Superior temporal gyrus (tissue), 1 donor: ENCODE measurements at regions not wholly inside any gene's neighbourhood (a gene's known extent, or its start where the extent isn't known, plus 50 kb on each side); places are given as distances from the start of the nearest gene placed in this dataset.
A peak's percentile ranks its signal among the peaks of the same experiment; 100 is the strongest.
"Not testable (repeated sequence)": the region's sequence is repeated elsewhere in the genome, so short reads cannot be mapped to it uniquely, and the experiment has no call there.

Source experiments
- DNase-seq: peaks from one replicate; pipeline ENCODE4 v3.0.0-alpha.2; 2016; ENCODE audit errors: extremely low spot score

DNA sequence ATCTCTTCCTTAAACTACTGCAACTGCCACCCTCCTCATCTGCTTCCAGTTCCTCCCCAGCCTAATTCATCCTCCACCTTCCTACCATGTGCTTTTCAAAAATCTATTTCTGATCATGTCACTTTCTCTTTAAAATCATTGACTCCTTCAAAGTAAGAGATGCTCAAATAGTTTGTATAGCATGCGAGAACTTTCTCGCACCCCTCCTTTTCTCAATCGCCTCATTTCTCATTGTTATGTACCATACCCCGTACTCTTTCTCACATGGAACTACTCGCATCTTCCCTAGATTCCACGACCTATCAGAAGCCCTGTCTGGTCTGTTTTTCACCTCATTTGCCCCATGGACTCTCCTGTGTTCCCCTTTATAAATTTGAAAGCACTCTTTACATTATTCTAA, 238.2 kb downstream of the NRIP1 start:
- no peak for DNase-seq

GRCh38 chr21:14825514-14825974, 239.3 kb downstream of the NRIP1 start:
- DNase-seq: no peak

GRCh38 chr21:14824126-14824525, 240.7 kb downstream of the NRIP1 start:
- DNase-seq: no peak

- DNase-seq: no peak
Measured at GRCh38 chr21:14817311-14817710, 247.5 kb downstream of the NRIP1 start.

- DNase-seq: no peak
Measured at GRCh38 chr21:14814991-14815390, 249.8 kb downstream of the NRIP1 start.

- no peak for DNase-seq
Measured at GRCh38 chr21:14814282-14814681, 250.5 kb downstream of the NRIP1 start.

- DNase-seq: not testable (repeated sequence)
Measured at GRCh38 chr21:14804170-14804569, 258.1 kb upstream of the SAMSN1 start.

DNA sequence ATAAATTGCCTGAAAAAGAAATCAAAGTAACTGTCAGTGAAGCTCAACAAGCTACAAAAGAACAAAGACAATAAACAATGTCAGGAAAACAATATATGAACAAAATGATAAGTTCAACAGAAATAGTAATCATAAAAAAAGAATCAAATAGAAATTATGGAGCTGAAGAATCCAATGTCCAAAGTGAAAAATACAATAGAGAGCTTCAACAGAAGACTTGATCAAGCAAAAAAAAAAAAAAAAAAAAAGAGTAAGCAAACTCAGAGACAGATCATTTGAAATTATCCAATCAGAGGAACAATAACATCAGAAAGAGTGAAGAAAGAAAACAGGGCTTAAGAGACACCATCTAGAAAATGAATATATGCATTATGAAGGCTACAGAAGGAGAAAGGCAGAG, 251.4 kb upstream of the SAMSN1 start:
- no peak for DNase-seq

DNA sequence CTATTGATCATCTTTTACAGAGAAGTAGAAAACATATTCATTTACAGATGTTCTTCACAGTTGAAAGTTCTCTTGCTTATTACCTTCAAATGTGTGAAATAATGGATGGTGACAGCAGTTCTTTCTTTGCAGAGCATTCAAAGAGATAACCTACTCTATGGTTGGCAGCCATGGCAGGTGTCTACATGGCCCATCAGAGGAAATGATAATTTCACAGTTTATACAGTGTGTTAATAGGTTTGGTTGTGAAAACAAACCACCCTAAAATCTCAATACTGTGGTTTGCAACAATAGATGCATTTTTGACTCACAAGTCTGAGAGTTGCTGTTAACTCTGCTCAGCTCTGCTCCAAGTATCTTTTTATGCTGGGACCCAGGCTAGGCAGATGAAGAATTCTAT, 241.2 kb upstream of the SAMSN1 start:
- no peak for DNase-seq

DNA sequence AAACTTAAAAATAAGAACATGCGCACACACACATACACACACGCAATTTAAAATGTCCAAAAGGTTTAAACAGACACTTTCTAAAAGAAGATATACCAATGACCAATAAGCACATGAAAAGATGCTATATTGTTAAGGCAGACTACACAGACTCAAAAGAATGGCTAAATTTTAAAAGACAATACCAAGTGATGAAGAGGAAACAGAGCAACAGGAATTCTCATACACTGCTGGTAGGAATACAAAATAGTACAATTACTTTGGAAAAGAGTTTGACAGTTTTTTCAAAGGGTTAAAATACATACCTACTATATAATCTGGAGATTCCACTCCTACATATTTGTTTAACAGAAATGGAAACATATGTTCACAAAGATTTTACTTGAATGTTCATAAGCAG, 239.6 kb upstream of the SAMSN1 start:
- DNase-seq: no peak

DNA sequence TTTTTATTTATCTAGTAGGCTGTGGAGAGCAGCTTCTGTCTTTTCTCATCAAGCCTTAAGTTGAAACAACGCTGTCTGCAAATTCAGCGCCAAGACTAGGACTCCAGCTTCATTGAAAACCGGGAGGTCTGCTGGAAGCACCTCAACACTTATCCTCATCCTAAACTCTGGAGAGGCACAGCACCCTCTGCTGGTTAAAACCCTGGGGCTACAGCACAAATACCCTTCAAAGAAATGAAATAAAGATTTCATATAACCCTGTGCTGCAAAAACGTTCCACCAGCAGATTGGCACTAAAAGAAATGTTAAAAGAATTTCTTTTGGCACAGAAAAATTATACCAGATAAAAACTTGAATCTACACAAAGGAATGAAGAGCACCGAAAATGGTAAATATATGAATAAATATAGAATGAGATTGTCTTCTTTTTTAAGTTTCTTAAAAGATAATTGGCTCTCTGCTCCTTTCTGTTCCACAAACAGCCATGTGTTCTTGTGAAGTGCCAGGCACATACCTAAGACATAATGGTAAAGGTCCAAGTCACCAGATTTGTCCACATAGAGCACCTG, 227.7 kb upstream of the SAMSN1 start:
- no peak for DNase-seq

DNA sequence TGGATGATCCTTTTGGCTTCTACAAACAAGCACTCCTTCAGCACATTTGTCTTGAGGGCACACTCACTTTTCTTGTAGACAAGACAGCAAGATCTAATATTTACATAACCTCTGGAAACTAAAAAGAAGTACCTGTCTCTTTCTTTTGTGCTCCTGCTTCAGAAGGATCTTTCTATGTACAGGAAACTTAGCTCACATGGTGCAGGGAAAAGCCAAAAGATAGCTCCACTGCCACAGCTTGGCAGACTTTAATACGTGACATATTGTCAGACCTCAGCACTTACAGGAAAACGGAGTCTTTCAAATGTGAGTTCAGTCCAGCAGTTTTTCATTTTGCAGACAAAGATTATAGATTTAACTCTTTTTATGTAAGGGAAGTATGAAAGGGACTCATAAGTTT, 225.5 kb upstream of the SAMSN1 start:
- DNase-seq: no peak

GRCh38 chr21:14768042-14768441, 221.9 kb upstream of the SAMSN1 start:
- DNase-seq: no peak

DNA sequence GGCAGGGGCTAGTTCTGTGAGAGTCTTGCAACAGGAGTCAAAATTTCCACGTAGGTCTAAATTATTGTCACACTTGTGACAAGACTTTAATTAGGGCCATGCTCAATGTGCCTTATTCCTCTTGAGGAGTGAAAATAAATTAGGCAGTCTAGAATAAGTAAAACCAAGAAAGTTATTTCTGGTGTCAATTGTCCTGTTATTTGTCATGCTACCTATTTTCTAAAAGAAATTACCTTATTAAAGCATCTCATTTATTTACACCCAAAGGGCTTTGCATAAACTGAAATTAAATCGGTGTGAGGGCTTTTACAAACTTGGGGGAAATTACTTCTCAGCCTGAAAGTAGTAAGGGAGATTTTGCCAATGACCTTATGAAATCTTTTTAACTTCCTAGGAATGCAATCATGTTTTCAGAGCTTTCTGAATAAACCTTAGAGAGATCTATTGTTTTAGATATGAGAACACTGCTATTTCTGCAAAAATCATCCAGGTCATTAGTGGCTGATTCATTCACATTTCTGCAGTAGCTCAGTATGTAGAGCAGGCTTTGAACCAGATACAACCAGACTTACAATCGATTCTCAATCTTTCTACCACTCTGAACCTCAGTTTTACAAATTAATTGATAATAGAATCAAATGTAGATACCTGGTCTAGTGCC, 221.2 kb upstream of the SAMSN1 start:
- DNase-seq: no peak

- no peak for DNase-seq
Measured at GRCh38 chr21:14766241-14766640, 220.1 kb upstream of the SAMSN1 start.

DNA sequence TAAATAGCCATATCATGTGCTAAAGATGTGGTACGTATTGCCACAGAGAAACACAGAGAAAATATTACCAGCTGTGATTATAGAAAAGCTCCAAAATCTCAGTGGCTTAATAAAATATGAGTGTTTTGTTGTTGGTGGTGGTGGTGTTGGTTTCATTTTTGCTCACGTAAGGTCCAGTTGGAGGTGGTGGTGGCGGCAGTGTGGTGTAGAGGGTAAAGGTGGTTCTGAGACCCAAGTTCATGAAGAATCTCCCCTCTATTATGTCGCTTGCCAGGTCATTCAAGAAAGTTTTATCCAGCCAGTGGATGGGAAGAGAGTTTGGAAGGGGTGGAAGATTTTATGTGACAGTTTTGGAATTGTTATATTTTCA, 217.6 kb upstream of the SAMSN1 start:
- DNase-seq: no peak

DNA sequence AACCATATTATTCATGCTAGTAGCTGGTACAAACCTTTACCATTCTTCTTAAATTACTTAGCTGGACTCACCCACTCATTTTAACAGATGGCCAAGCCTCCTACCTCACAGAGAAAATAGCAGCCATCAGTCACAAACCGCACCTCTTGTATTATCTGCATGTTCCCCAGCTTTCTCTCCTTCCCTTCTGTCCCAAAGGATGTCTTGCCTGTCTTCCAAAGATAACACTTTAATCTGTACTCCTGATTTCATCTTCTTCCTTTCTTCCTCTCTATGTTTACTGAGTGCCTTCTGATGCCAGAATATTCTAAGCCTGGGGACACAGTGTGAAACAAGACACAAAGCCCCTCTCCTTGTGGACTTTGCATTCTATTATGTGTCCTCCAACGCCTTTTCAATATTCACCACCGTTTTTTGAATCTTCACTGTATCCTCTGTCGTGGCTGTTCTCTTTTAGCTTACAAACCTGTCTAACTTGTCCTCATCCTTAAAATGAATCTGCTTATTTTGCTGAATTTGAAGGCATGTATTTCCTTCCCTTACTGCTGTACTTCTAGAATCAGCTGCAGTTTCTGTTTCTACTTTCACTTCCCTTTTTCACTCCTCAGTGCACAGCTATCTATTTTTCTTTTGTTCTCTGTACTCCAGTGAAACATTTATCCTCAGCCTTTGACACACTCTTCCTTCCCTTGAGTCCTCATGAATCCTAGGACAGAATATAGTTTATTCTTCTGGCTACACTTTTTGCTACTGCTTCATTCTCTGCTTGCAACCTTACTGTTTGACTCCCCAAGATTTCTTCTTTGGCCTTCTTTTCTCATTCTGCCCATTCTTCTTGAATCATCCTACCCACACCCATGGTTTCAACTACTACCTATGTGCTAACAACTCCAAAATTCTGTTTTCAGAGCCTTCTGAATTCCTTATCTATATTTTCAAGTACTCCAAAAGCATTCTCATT, 216.9 kb upstream of the SAMSN1 start:
- DNase-seq: peak; percentile 55

GRCh38 chr21:14762327-14762726, 216.2 kb upstream of the SAMSN1 start:
- no peak for DNase-seq

GRCh38 chr21:14759285-14759684, 213.2 kb upstream of the SAMSN1 start:
- no peak for DNase-seq

DNA sequence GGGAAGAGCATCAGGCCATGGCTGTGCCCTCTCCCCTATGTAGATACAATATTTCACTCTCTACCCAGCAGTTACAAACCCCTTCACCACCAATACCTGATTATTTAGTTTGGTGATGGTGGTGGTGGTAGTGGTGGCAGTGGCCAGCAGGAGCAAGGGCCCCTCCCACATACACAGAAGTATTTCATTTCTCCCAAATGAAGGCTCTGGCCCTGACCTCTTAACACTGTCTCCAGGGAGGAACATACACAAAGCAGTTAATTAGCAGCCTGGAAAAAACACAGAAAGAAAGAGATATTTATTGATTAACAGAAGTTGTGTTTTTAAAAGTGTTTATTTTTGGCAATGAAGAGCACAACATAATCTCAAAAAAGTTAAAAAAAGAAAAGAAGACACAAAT, 212.7 kb upstream of the SAMSN1 start:
- DNase-seq: no peak

DNA sequence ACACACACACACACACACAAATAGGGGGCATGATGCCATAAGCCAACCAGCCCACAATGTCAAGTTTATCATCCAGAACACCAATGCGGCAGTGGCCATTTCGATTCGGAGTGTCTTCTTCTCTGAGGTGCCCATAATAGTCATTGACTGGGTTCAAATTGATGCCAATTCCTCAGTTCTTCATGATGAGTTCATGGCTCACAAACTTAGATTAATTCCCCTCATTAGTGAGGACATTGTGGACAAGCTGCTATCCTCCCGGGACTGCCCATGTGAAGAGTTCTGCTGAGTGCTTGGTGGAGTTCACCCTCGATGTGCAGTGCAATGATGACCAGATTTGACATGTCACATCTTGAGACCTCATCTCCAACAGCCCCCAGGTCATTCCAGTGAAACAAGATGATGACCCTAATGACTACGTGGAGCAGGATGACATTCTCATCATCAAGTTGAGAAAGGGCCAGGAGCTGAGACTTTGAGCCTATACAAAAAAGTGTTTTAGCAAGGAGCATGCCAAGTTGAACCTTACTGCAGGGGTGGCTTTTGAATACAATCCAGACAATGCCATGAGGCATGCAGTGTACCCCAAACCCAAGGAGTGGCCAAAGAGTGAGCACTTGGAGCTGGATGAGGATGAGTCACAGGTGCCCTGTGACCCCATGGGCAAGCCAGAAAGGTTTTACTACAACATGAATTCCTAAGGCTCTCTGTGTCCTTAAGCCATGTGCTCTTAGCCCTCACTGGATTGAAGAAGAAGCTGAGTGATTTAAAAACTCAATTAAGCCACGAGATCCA, 211.6 kb upstream of the SAMSN1 start:
- no peak for DNase-seq

DNA sequence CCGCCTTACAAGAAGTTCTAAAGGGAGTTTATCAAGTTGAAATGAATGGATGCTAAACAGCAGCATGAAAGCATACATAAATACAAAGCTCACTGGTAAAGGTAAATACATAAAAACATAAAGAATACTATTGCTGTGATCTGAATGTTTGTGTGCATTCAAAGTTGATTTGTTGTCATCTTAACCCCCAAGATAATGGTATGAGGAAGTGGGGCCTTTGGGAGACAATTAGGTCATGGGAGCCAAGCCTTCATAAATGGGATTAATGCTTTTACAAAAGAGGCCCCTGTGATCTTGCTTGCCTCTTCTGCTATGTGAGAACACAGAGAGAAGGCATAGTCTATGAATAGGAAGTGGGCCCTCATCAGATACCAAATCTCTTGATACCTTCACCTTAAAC, 209.0 kb upstream of the SAMSN1 start:
- no peak for DNase-seq
